GM21390 (cell line): ENCODE measurements at regions not wholly inside any gene's neighbourhood (a gene's known extent, or its start where the extent isn't known, plus 50 kb on each side); places are given as distances from the start of the nearest gene placed in this dataset.

ENCODE experiments used
- ATAC-seq: cut with Tn5 transposase; IDR thresholded peaks from one replicate; pipeline ENCODE4 v1.9.1; 2021; ENCODE audit not compliant: unreplicated experiment

DNA sequence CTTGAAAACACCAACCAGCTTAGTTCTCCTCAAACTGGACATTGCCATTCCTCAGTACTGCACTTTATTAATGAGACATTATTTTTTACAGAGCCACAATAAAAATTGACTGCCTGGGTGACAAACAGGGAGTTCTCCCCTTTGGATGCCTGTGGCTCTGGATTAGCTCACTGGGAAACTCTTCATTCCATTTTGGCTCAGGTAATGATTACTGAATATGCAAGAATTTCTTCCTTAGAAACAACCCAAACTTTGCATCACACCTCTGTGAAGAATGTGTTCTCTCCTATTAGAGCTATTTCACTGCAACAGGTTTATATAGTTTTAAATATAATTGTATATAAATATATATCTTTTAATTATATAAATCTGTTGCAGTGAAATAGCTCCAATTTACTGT lies 2065.8 kb downstream of the ARAP2 start:
- ATAC-seq, result no peak

DNA sequence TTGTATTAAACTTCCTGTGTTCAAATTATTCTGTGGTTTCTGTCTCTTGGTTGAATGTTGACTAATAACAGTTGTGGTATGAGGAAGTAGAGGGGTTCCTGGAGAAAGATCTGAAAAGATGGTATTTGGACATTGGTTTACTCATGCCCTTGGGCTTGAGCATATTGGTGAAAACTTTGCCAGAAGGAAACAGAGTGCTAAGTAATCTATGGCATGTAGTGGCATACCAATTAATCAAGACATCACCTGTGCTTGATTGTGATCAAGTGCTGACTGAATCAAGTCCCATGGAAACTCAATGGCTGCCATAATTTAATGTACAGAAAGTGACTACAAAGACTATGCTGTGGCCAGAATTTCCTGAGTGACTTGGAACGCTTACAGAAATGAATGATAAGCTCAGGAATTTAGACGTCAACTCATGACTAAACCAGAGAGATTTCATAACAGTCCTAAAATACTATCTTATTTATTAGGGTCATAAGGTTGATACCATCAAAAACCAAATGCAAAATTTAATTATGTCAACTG lies 2062.9 kb downstream of the ARAP2 start:
- no peak for ATAC-seq

DNA sequence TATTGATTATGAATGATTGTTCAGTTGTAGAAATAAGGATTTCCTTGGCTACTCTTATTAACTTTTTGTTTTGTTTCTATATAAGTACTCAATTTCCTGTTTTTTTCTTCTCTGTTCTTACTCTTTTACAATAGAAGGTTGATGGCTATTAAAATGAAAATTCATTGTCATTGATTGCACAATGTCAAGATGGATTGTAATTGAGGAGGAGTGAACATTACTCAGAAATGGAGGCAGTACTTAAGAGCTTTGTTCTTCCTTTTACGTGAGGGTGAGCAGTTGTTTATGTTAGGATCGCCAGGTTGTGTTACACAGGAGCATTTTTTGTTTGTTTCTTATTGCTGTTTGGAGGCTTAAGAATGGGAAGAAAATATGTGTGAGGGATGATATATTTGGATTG lies 2062.4 kb downstream of the ARAP2 start:
- no peak for ATAC-seq

DNA sequence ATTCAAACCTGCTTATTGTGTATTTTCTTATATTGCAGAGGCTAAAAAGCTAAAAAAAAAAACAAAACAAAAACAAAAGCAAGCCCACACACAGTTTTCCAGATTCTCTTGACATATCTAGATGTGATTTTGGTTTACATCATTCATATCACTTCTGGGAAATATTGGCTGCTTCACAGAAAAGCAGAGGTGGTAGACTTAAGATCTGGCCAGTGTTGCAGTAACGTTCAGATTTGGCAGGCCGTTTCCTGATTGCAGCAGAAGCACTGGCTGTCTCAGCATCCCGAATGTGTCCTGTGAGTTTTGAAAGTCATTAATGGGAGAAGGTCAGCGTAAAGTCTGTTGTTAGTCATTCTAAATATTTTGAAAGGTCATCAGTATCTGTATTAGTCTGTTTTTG lies 2062.0 kb downstream of the ARAP2 start:
- no peak for ATAC-seq

DNA sequence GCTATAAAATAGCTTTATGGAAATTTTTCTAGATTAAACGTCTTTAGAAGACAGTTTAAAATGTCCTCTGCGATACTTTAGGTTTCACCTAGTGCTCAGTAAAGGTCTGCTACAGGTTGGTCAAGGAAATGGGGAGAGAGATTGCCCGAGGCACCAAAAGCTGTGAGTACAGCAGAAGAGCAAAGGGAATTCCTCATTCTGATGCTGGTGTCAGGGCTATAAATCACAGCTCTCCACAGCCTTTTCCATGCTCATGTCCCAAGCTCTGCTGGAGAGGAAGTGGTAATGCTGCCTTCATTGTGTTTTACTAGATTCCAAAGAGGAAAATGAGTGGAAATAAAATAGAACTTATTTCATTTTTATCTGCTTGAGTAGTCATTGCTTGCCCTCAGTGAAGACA lies 2060.4 kb downstream of the ARAP2 start:
- ATAC-seq, result no peak

DNA sequence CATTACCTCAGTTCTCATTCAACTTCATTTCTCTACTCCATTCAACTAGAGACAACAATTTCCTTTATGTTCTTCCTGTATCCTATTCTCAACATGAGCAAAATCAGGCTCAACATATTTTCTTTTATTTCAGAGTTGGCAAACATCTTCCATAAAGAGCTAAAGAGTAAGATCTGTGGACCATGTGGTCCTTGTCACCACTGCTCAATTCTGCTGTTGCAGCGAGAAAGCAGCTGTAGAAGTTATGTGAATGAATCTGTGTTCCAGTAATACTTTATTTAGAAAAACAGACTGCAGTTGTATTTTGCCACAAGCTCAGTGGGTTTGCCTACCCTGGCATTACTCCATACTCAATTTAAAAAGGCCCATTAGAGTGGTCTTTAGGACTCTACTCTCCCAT lies 2057.3 kb downstream of the ARAP2 start:
- ATAC-seq, result no peak

DNA sequence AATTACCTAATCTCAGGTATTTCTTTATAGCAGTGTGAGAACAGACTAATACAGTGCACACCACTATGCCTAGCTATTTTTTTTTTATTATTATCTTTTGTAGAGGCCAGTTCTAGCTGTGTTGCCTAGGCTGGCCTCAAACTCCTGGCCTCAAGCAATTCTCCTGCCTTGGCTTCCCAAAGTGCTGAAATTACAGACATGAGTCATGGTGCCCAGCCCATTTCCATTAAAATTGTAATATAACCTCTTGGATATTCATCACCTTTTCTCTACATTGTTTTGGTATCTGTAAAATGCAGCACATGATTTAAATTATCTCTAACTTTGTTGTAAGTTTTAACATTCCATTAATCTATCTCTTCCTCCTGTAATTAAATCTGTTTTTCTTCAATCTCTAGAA lies 2052.9 kb downstream of the ARAP2 start:
- ATAC-seq, result no peak

DNA sequence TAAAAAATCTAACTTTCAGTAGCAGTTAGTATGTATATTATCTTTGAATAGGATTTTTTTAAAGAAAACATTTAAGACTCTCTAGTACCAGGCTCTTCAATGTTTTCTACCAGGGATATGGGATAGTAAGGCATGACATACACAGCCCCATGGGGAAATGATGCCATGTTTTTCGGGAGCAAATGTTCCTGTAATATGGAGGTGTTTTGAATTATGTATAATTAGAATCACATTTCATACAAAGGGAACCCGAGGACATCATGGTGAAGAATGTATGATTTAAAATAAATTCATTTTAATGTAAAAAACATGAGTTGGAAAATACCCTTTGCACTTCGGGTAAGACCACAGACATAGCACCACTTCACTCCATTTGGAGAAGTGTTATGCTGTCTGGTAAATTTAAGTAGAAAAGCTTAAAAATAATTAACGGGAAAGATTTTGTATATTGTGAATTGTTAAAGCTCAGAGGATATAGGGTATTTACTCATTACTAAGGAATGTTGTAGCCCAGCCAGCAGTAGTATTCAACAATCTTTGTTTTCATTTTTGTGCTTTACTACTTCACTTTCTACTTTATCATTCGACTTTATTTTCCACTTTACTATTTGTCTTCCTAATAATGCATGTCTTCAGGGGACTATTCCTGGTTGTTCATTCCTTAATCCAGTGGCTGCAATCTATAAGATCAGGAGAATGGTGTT lies 2050.7 kb downstream of the ARAP2 start:
- no peak for ATAC-seq

DNA sequence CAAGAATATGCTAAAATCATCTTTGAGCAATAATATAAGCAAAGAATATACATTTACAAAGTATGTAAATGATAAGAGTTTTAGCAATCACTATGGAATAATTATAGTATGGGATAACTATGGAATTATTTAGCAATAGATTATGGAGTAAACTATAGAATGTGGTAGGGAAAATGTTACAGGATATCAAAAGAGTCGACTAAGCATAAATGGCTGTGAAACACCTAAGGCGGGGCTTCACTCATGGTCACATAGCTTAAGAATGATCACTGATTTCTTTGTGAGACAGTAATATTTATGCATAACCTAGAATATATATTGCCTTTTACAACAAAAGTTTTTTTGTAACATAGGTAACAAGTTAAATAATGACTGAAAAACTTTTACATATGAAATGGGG lies 2049.7 kb downstream of the ARAP2 start:
- no peak for ATAC-seq

DNA sequence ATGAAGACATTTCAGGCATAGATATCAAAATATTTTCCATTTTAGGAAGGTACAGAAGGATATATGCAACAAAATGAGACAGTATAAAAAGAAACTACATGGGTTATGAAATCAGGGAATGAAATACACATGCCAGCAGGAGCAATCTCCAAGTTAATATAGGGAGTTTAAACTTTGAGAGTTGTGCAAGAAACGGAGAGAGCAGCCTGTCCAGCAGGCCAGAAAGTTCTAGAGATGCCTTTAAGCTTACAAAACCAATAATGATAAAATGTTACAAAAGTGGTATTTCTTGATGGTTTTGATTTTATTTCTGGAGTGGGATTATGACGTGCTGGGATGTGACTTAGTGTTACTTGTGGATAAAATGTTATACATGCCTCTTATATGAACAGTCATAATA lies 2047.9 kb downstream of the ARAP2 start:
- ATAC-seq, result no peak

DNA sequence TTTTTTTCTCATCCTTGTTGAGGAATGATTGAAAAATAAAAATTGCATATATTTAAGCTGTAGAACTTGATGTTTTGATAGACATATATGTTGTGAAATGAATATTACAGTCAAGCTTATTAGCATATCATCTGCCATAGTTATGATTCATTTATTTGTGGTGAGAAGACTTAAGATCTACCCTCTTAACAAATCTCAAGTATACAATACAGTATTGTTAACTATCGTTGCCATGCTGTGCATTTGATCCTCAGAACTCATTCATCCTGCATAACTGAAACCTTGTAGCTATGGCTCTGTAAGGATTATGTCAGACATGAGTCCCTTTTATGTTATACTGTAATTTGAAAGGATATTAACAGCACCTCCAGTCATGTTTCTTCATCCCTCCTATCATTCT lies 2045.3 kb downstream of the ARAP2 start:
- no peak for ATAC-seq

DNA sequence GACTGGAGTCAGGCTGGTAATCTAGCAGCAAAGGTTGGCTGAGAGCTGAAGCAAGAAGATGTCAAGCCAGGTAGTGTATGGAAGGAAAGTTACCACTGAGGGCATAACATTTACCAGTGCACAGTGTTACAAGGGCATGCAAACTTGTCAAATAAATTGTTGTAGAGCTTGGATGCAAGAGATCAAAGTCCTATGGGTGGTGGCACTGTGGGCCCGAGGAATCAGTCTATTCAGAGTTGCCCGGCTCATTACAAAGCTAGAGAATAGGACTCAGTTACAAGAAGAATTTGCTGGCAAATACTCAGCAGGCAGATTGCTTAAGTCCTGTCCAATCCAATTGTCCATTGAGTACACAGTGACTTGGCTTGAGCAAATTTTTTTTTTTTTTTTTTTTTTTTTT lies 2043.8 kb downstream of the ARAP2 start:
- ATAC-seq, result no peak

DNA sequence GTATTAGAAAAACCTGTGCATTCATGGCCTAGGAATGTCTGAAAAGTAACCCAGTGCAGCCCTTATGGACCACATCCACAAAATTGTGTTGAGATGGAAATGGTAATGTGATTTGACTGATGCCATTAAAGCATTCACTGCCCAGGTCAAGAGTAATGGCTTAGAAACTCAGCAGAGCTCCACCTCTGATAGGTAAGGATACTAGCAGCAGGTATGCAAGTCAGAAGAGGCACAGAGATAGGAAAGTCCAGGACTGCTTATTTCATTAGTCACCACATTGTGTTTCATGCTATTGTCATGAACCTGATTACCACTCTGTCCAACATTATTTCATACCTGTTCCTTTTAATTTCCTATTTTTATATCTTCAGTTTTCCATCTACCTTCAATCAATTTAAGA lies 2042.2 kb downstream of the ARAP2 start:
- ATAC-seq, result no peak

DNA sequence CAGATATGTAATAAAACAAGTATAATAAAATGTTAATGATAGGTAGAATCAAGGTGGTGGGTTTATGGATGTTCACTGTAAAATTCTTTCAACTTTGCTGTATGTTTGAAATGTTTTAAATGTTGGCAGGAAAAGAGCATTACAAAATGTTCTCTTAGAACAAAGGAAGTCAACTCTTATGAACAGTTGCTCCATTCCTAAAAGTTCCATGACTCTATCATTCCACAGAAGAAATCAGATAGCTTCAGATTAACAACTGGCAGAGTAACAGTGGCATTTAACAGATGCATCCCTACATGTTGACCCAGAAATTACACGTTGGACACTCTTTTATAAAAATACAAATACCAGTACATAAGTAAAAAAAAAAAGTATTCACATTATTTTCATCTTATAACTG lies 2023.7 kb downstream of the ARAP2 start:
- ATAC-seq, result no peak

DNA sequence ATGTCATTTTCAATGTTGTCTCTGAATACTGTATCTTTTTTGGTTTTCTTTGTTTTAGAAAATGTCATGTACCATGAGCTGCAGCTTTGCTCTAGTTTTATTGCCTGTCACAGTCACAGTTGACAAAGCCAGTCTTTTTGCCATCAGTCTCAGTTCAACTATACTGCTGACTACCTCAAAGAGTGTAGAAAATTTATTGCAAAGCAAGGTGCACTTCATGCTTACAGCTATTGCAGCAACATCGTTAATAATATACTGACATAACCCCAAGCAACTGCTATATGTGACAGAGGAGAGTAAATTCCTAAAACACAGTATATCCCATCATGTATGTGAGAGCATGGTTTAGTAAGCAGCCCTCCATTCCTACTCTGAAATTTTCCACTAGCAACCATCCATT lies 2022.3 kb downstream of the ARAP2 start:
- no peak for ATAC-seq

DNA sequence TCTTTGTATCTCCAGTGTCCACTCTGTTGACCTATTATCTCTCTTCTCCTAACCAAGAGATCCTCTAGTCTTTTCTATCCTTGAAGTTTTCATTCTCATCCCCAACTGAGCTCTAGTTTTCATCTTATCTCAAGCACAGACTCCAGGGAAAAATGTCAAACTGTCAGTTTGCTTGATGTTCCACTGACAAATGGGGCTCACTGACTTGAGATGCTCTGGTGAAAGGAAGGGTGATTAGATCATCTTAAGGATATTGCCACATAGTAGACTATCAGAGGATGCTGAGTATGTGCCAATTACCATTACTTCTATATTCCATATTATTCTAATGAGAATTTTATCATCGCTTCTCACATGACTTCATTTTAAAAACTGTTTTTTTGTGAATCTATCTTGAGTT lies 2008.2 kb downstream of the ARAP2 start:
- ATAC-seq, result no peak

DNA sequence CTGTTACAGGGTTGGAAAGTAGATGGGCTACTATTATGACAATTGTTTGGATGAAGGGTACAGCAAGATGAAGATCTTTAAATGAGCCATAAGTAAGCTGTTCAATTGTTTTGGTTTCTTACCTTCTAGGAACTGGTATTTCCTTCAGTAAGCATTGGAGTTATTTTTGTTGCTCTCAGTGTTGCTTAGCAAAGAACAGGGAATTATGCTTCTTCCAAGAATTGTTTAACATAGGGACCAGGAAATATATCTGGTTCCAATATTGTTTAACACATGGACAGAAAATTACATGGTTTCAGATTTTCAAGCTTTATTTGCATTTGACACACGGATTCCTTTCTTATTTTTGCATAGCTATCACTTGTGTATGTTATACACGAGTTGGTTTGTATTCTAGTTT lies 1999.0 kb downstream of the ARAP2 start:
- ATAC-seq, result no peak

DNA sequence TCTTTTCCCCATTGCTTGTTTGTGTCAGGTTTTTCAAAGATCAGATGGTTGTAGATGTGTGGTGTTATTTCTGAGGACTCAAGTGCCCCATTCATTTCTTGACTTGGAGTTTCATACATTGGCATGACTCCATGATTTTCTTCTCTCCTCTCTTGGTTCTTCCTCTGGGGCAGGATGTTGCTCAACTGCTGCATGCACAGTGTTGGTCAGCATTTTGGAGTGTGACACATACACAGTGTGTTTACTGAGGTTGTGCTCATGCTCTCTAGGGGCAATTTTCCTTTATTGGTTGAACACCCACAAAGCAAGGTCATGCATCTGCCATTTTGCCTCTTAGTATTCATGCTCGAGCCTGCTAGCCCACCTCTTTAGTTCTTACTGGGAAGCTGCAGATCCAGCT lies 1993.8 kb downstream of the ARAP2 start:
- no peak for ATAC-seq

DNA sequence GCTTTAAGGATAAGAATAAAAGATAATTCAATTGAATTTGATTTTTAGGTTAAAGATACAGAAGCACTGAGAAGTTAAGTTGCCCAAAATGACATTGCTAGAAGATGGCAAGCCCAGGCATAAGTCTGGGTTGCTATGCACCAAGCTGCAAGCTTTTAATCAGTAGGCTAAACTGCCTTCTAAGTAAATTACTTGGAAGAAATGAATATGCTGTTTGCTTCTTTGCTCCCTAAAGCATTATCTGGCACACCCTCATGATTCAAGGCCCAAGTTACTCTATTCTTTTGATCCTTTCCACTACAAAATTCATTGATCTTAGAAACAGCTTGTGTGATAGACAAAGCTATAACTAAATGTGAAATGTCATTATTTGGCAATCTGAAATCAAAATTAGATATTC lies 1991.1 kb downstream of the ARAP2 start:
- no peak for ATAC-seq

DNA sequence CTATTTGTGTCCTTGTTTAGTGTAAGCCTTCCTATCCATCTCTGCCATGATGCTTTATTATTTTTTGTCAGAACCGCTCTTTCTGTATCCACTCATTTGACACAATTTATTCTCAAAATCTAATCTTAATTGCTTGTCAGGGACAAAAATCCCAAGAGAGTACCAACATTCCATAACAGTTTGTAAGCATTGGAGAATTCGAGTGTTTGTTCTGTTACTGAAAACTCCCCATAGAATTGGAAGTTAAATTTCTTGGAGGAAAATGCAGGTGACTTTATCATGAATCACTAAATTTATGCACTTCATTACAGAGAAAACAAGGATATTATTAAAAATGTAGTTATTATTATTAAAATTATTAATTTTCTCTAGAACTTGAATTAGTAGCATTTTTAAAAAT lies 1986.1 kb downstream of the ARAP2 start:
- ATAC-seq, result no peak

DNA sequence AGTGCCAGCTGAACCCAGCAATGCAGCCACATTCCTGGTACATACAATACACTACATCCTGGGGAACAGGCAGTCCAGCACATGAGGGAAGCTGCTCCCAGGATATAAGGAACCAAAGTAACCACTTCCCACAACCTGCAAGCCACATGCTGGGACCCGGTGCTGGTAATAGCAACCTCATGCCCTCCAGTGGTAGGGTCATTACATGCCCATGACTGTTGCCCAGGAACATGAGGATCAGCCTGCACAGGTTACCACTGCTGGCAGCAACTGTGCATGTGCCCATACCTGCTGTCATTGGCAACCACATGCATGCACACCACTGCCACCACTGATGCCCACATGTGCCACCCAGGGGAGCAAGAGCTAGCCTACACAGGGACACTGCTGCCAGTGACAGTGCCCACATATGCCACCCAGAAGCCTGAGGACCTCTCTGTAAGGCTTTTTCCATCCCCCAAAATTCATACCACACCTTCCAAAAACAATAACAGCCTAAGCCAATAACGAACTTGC lies 1982.5 kb downstream of the ARAP2 start:
- no peak for ATAC-seq

DNA sequence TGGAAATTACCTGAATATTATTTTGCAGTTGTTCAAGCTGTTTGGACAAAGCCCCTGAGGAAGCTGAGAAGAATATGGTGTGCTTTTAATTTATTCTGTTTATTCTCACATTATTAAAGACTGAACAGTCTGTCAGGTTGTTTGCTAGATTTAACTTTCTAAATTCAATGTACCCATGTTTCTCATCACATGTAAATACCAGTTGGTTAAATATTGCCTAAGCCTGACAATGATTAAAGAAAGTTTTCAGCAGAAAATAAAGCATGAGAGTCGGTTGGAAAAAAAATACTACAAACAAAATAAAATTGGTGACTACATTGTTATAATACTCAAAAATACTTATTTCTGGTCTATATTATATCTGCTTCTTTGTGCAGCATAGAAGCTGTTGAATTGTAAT lies 1974.7 kb downstream of the ARAP2 start:
- no peak for ATAC-seq
